ENCODE measurements at regions not wholly inside any gene's neighbourhood (a gene's known extent, or its start where the extent isn't known, plus 50 kb on each side); places are given as distances from the start of the nearest gene placed in this dataset.

DNA sequence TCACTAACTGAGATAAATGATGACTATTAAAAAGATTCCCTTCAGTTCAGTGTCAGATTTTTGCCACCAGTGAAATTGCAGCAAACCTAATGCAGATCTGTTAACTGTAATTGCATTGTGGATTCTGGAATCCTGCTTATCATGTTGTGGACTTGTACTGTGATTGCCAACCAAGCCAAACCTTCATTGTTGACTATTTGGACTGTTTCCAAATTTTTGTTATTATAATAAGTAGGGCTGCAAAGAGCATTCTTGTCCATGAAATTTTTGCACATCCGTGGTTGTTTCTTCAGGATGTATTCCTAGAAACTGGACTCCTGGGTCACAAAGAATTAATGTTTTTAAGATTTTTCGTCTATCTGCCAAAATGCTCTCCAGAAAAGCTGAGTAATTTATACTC, 281.6 kb upstream of the ZMIZ1 start:
- TF ChIP-seq, protein P1, sequence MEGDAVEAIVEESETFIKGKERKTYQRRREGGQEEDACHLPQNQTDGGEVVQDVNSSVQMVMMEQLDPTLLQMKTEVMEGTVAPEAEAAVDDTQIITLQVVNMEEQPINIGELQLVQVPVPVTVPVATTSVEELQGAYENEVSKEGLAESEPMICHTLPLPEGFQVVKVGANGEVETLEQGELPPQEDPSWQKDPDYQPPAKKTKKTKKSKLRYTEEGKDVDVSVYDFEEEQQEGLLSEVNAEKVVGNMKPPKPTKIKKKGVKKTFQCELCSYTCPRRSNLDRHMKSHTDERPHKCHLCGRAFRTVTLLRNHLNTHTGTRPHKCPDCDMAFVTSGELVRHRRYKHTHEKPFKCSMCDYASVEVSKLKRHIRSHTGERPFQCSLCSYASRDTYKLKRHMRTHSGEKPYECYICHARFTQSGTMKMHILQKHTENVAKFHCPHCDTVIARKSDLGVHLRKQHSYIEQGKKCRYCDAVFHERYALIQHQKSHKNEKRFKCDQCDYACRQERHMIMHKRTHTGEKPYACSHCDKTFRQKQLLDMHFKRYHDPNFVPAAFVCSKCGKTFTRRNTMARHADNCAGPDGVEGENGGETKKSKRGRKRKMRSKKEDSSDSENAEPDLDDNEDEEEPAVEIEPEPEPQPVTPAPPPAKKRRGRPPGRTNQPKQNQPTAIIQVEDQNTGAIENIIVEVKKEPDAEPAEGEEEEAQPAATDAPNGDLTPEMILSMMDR (IDR thresholded peaks at IDR 0.05) = no peak
- TF ChIP-seq POLR2AphosphoS5 (IDR thresholded peaks at IDR 0.05) (no peak), POLR2A (IDR thresholded peaks at IDR 0.05) (no peak), EP300 (IDR thresholded peaks at IDR 0.05) (no peak)

All from suprapubic skin (tissue), 4 donors.